H1 (cell line): ENCODE measurements at regions not wholly inside any gene's neighbourhood (a gene's known extent, or its start where the extent isn't known, plus 50 kb on each side); places are given as distances from the start of the nearest gene placed in this dataset.

ENCODE experiments used
- CTCF ChIA-PET: fragments of 300-600 bp; sonication (Branson Sonifier 250); formaldehyde crosslinking; loops from one replicate; lab custom pipeline; 2021; ENCODE audit not compliant: partially characterized antibody; lab: Charles Lee
- POLR2A ChIA-PET: fragments of 300-600 bp; sonication (Branson Sonifier 250); formaldehyde crosslinking; loops from one replicate; lab custom pipeline; 2021; ENCODE audit warnings: inconsistent platforms; ENCODE audit not compliant: partially characterized antibody; lab: Charles Lee
- DNase-seq, 2 experiments: peaks; one replicate each; pipeline versions ENCODE4 v3.0.0 to v3.0.0-alpha.2; 2010 to 2022; ENCODE audit warnings: low spot score in 2 of 2, low read depth in 1 of 2, mixed read lengths in 1 of 2
- FAIRE-seq: peaks from 2 replicates; lab custom pipeline; 2011; peaks lifted over from hg19 to GRCh38; lab: Jason Lieb, UNC
- H2AFZ ChIP-seq: 2 replicates; pipeline ENCODE4 v1.8.1; 2012; ENCODE audit warnings: low read length, inconsistent platforms
- H2AK5ac ChIP-seq: 2 replicates; pipeline ENCODE4 v1.6.1; 2013; ENCODE audit warnings: low read depth, low read length
- H2BK120ac ChIP-seq: replicated peaks from 2 replicates; pipeline ENCODE3; 2013; ENCODE audit warnings: low read depth, low read length, inconsistent platforms
- H2BK12ac ChIP-seq: 2 replicates; pipeline ENCODE4 v1.6.1; 2013; ENCODE audit warnings: low read depth, low read length
- H2BK15ac ChIP-seq: 2 replicates; pipeline ENCODE4 v1.6.1; 2013; ENCODE audit warnings: low read length
- H2BK20ac ChIP-seq: 2 replicates; pipeline ENCODE4 v1.6.1; 2013; ENCODE audit warnings: low read length
- H2BK5ac ChIP-seq: 2 replicates; pipeline ENCODE4 v1.6.1; 2013; ENCODE audit warnings: low read depth, low read length
- H3K14ac ChIP-seq: 2 replicates; pipeline ENCODE4 v1.6.1; 2013; ENCODE audit warnings: inconsistent platforms; ENCODE audit not compliant: insufficient read length
- H3K18ac ChIP-seq: 2 replicates; pipeline ENCODE4 v1.6.1; 2013; ENCODE audit warnings: low read length; ENCODE audit errors: extremely low read depth
- H3K23ac ChIP-seq: 2 replicates; pipeline ENCODE4 v1.6.1; 2013; ENCODE audit warnings: inconsistent platforms; ENCODE audit not compliant: insufficient read length
- H3K23me2 ChIP-seq: 2 replicates; pipeline ENCODE4 v1.6.1; 2013; ENCODE audit warnings: low read depth, low read length
- H3K27ac ChIP-seq: 2 replicates; pipeline ENCODE4 v1.6.1; 2011; ENCODE audit warnings: low read depth, low read length, inconsistent platforms
- H3K27me3 ChIP-seq, 4 experiments: replicated peaks in 1 of 4; 1 replicate in 1 of 4; 2 replicates in 3 of 4; pipeline versions ENCODE4 v1.6.1 to v1.8.1; 2011 to 2013; ENCODE audit warnings: low read length in 3 of 4, mild to moderate bottlenecking in 3 of 4, inconsistent platforms in 2 of 4, mixed read lengths in 2 of 4, moderate library complexity in 1 of 4; ENCODE audit not compliant: control insufficient read depth in 3 of 4, insufficient read depth in 3 of 4; ENCODE audit errors: extremely low read depth in 1 of 4
- H3K36me3 ChIP-seq, 4 experiments: 2 replicates each; pipeline versions ENCODE4 v1.6.1 to v1.8.1; 2011 to 2013; ENCODE audit warnings: mild to moderate bottlenecking in 4 of 4, low read length in 3 of 4, moderate library complexity in 2 of 4, control low read depth in 1 of 4, inconsistent platforms in 1 of 4; ENCODE audit not compliant: insufficient read depth in 4 of 4, control insufficient read depth in 2 of 4
- H3K4ac ChIP-seq: replicated peaks from 2 replicates; pipeline ENCODE3; 2013; ENCODE audit warnings: low read length, low read depth, mixed read lengths, inconsistent platforms; ENCODE audit not compliant: insufficient read length
- H3K4me1 ChIP-seq, 4 experiments: replicated peaks in 1 of 4; 1 replicate in 1 of 4; 2 replicates in 3 of 4; pipeline versions ENCODE4 v1.6.1 to v1.8.1; 2011 to 2013; ENCODE audit warnings: low read length in 3 of 4, inconsistent platforms in 2 of 4, mixed read lengths in 1 of 4; ENCODE audit not compliant: insufficient read depth in 4 of 4, control insufficient read depth in 3 of 4
- H3K4me2 ChIP-seq, 2 experiments: 2 replicates each; pipeline versions ENCODE4 v1.6.1 to v1.8.1; 2011 to 2013; ENCODE audit warnings: low read depth in 2 of 2, low read length in 2 of 2, control low read depth in 1 of 2, inconsistent platforms in 1 of 2, mild to moderate bottlenecking in 1 of 2; ENCODE audit not compliant: insufficient read depth in 1 of 2
- H3K4me3 ChIP-seq, 4 experiments: fragments of 200-600, 300-600 bp in 1 of 4; sonication (generic), shearing (Covaris generic), sonication (Bioruptor Twin) in 1 of 4; 2 replicates each; pipeline versions ENCODE4 v1.5.1 to v1.8.1; 2011 to 2016; ENCODE audit warnings: low read length in 4 of 4, low read depth in 3 of 4, control low read depth in 2 of 4, inconsistent platforms in 2 of 4, mild to moderate bottlenecking in 2 of 4, mixed read lengths in 1 of 4, moderate library complexity in 1 of 4; ENCODE audit not compliant: insufficient read depth in 2 of 4; ENCODE audit errors: extremely low read depth in 1 of 4
- H3K56ac ChIP-seq: replicated peaks from 2 replicates; pipeline ENCODE3; 2013; ENCODE audit warnings: low read depth, mild to moderate bottlenecking, mixed read lengths, low read length, inconsistent platforms; ENCODE audit not compliant: insufficient read length
- H3K79me1 ChIP-seq: 2 replicates; pipeline ENCODE4 v1.6.1; 2013; ENCODE audit warnings: low read depth, low read length, control low read depth
- H3K79me2 ChIP-seq, 2 experiments: 2 replicates each; pipeline versions ENCODE4 v1.6.1 to v1.8.1; 2012 to 2013; ENCODE audit warnings: low read length in 2 of 2, mild to moderate bottlenecking in 2 of 2, inconsistent platforms in 1 of 2; ENCODE audit not compliant: insufficient read depth in 2 of 2, control insufficient read depth in 1 of 2
- H3K9ac ChIP-seq, 4 experiments: replicated peaks in 1 of 4; 1 replicate in 1 of 4; 2 replicates in 3 of 4; pipeline versions ENCODE4 v1.6.1 to v1.8.1; 2011 to 2013; ENCODE audit warnings: low read depth in 3 of 4, low read length in 3 of 4, control low read depth in 2 of 4, mild to moderate bottlenecking in 2 of 4, moderate library complexity in 2 of 4, inconsistent platforms in 1 of 4; ENCODE audit errors: extremely low read depth in 1 of 4
- H3K9me3 ChIP-seq, 2 experiments: 2 replicates each; pipeline versions ENCODE4 v1.6.1 to v1.8.1; 2012 to 2013; ENCODE audit warnings: mild to moderate bottlenecking in 2 of 2, moderate library complexity in 2 of 2, control low read depth in 1 of 2, inconsistent platforms in 1 of 2, low read depth in 1 of 2, low read length in 1 of 2, mixed read lengths in 1 of 2; ENCODE audit not compliant: insufficient read depth in 2 of 2
- H4K20me1 ChIP-seq, 2 experiments: replicated peaks in 1 of 2; 2 replicates each; pipeline versions ENCODE3 to v1.8.1; 2011 to 2013; ENCODE audit warnings: inconsistent platforms in 2 of 2, low read length in 2 of 2, mild to moderate bottlenecking in 1 of 2; ENCODE audit not compliant: insufficient read depth in 2 of 2, control insufficient read depth in 1 of 2
- H4K5ac ChIP-seq: 2 replicates; pipeline ENCODE4 v1.6.1; 2013; ENCODE audit warnings: low read length, low read depth, mixed read lengths, inconsistent platforms; ENCODE audit not compliant: insufficient read length
- H4K8ac ChIP-seq: 2 replicates; pipeline ENCODE4 v1.8.0; 2013; ENCODE audit warnings: mild to moderate bottlenecking, moderate library complexity, low read length, inconsistent platforms; ENCODE audit not compliant: insufficient read depth; ENCODE audit errors: extremely low read depth
- H4K91ac ChIP-seq: replicated peaks from 2 replicates; pipeline ENCODE3; 2013; ENCODE audit warnings: low read length, mixed read lengths, inconsistent platforms; ENCODE audit not compliant: insufficient read length
- ASH2L ChIP-seq: fragments of 200-600, 300-600 bp; sonication (generic); IDR thresholded peaks from one replicate; pipeline ENCODE4 v1.7.1; 2017; ENCODE audit warnings: low read length
- CHD2 ChIP-seq: IDR thresholded peaks from 2 replicates; pipeline ENCODE4 v1.6.1; 2012; ENCODE audit warnings: low read length, improper control_type of control experiment
- GABPA ChIP-seq: IDR thresholded peaks from 2 replicates; pipeline ENCODE4 v1.6.1; 2011; ENCODE audit warnings: mild to moderate bottlenecking, low read length, moderate library complexity, borderline replicate concordance; ENCODE audit not compliant: insufficient read depth
- HDAC6 ChIP-seq: IDR thresholded peaks from one replicate; pipeline ENCODE4 v1.7.1; 2012; ENCODE audit warnings: low read depth, mild to moderate bottlenecking, inconsistent platforms, low read length, moderate library complexity
- KDM4A ChIP-seq: IDR thresholded peaks from one replicate; pipeline ENCODE4 v1.7.1; 2012; ENCODE audit warnings: low read depth, mild to moderate bottlenecking, moderate library complexity, low read length, inconsistent platforms; ENCODE audit not compliant: severe bottlenecking
- MAFK ChIP-seq: IDR thresholded peaks from 2 replicates; pipeline ENCODE4 v1.6.1; 2012; ENCODE audit warnings: low read depth, mild to moderate bottlenecking, improper control_type of control experiment, low read length
- POLR2A ChIP-seq, 2 experiments: IDR thresholded peaks; 1 replicate in 1 of 2; 2 replicates in 1 of 2; pipeline ENCODE4 v1.6.1; 2011; ENCODE audit warnings: low read depth in 2 of 2, low read length in 2 of 2, mild to moderate bottlenecking in 2 of 2; ENCODE audit errors: control extremely low read depth in 1 of 2
- RNF2 ChIP-seq: fragments of 200-900, 300-1000 bp; sonication (generic); IDR thresholded peaks from 2 replicates; pipeline ENCODE4 v1.7.1; 2016; ENCODE audit warnings: borderline replicate concordance, low read depth, mild to moderate bottlenecking, antibody characterized with exemption, low read length; ENCODE audit not compliant: poor library complexity, severe bottlenecking; ENCODE audit errors: missing control alignments
- SIN3A ChIP-seq, 2 experiments: IDR thresholded peaks in 1 of 2; conservative IDR thresholded peaks in 1 of 2; 2 replicates each; pipeline ENCODE4 v1.6.1; 2011 to 2012; ENCODE audit warnings: low read length in 2 of 2, improper control_type of control experiment in 1 of 2, low read depth in 1 of 2, mild to moderate bottlenecking in 1 of 2
- SP1 ChIP-seq: IDR thresholded peaks from 2 replicates; pipeline ENCODE4 v1.6.1; 2011; ENCODE audit warnings: low read depth, low read length
- SP2 ChIP-seq: IDR thresholded peaks from 2 replicates; pipeline ENCODE4 v1.6.1; 2012; ENCODE audit warnings: mild to moderate bottlenecking, low read length, inconsistent platforms
- TAF1 ChIP-seq: IDR thresholded peaks from 2 replicates; pipeline ENCODE4 v1.6.1; 2011; ENCODE audit warnings: mild to moderate bottlenecking, low read depth, low read length
- TAF7 ChIP-seq: optimal IDR thresholded peaks from 2 replicates; pipeline ENCODE3; 2011; ENCODE audit warnings: low read depth, mild to moderate bottlenecking, inconsistent platforms, low read length, moderate library complexity, borderline replicate concordance
- TBP ChIP-seq: IDR thresholded peaks from 2 replicates; pipeline ENCODE4 v1.6.1; 2011; ENCODE audit warnings: low read depth, low read length, improper control_type of control experiment
- TCF12 ChIP-seq: IDR thresholded peaks from 2 replicates; pipeline ENCODE4 v1.6.1; 2011; ENCODE audit warnings: low read depth, mild to moderate bottlenecking, low read length
- ZNF274 ChIP-seq: IDR thresholded peaks from 2 replicates; pipeline ENCODE4 v1.7.0; 2012; ENCODE audit warnings: low read length, borderline replicate concordance; ENCODE audit errors: extremely low read depth
- WGBS, 2 experiments: shearing (Covaris generic) in 1 of 2; methylation state at CpG; one replicate each; pipeline versions ENCODE4 v1.1.6 to v1.1.7; 2013 to 2015; ENCODE audit warnings: low lambda C conversion rate in 2 of 2, mixed read lengths in 2 of 2, inconsistent platforms in 1 of 2, low coverage in 1 of 2, missing lambda C conversion rate in 1 of 2; ENCODE audit not compliant: insufficient replicate concordance in 2 of 2, insufficient coverage in 1 of 2, insufficient read length in 1 of 2; ENCODE audit errors: extremely low coverage in 1 of 2, missing lambda C conversion rate in 1 of 2; 5-methylcytosine and 5-hydroxymethylcytosine counted together

- Histone ChIP-seq H2BK20ac (no peak overlapping the region), H3K9me3 (no peaks in the 10 kb centered on the region), H3K14ac (no peak overlapping the region), H3K23ac (no peak overlapping the region), H3K4me3 (no peak overlapping the region), H4K8ac (no peak overlapping the region), H3K4me1 (no peaks in the 10 kb centered on the region), H4K5ac (no peak overlapping the region), H3K23me2 (no peaks in the 10 kb centered on the region), H3K18ac (no peak overlapping the region), H3K9ac (no peak overlapping the region), H3K27me3 (no peaks in the 10 kb centered on the region), H2AFZ (no peak overlapping the region), H2BK5ac (no peak overlapping the region), H3K4me2 (no peak overlapping the region), H3K79me2 (no peaks in the 10 kb centered on the region), H2BK12ac (no peak overlapping the region), H3K4ac (no peak overlapping the region), H2AK5ac (no peak overlapping the region), H3K36me3 (no peaks in the 10 kb centered on the region), H4K91ac (no peak overlapping the region), H3K27ac (no peak overlapping the region), H2BK120ac (no peak overlapping the region), H2BK15ac (no peak overlapping the region), H3K56ac (no peak overlapping the region), H4K20me1 (no peaks in the 10 kb centered on the region), H3K79me1 (no peaks in the 10 kb centered on the region)
- ChIA-PET POLR2A (no interaction called here), CTCF (interaction anchor here (0.6 kb wide), 1 partner anchor 117 kb away, joined by 3 read pairs; no protein-coding TSS in a partner anchor)
- 93% methylated on average over 4 of the region's 4 CpGs; no CpG with 5 or more reads in 1 of the 2 experiments for WGBS, 2 experiments
- no peak for DNase-seq
- FAIRE-seq: no peak
- no peak for TF ChIP-seq POLR2A (IDR thresholded peaks at IDR 0.05; ENCODE audit: control extremely low read depth in 1 of 2, low read depth in 2 of 2, low read length in 2 of 2)
- no peak for TF ChIP-seq TAF7
- no peak for TF ChIP-seq SP1
- no peak for TF ChIP-seq MAFK
- no peak for TF ChIP-seq KDM4A
- TF ChIP-seq RNF2: no peak
- no peak for TF ChIP-seq ASH2L
- no peak for TF ChIP-seq ZNF274
- no peak for TF ChIP-seq SIN3A (conservative IDR thresholded peaks at IDR 0.05 in 1 of 2, IDR thresholded peaks at IDR 0.05 in 1 of 2; ENCODE audit: low read depth in 1 of 2, low read length in 2 of 2)
- TF ChIP-seq TAF1: no peak
- TF ChIP-seq TCF12: no peak
- no peak for TF ChIP-seq SP2
- no peak for TF ChIP-seq CHD2
- TF ChIP-seq TBP: no peak
- TF ChIP-seq HDAC6: no peak
- TF ChIP-seq GABPA: no peak
These were observed 458.2 kb upstream of the NPVF start for GRCh38 chr7:25686493-25686892.
